GM18517 (cell line): ENCODE measurements at regions not wholly inside any gene's neighbourhood (a gene's known extent, or its start where the extent isn't known, plus 50 kb on each side); places are given as distances from the start of the nearest gene placed in this dataset.
"Not testable (repeated sequence)": the region's sequence is repeated elsewhere in the genome, so short reads cannot be mapped to it uniquely, and the experiment has no call there.

ENCODE experiments used
- ATAC-seq: cut with Tn5 transposase; IDR thresholded peaks from one replicate; pipeline ENCODE4 v1.9.1; 2021; ENCODE audit warnings: mild to moderate bottlenecking, moderate library complexity; ENCODE audit not compliant: unreplicated experiment

DNA sequence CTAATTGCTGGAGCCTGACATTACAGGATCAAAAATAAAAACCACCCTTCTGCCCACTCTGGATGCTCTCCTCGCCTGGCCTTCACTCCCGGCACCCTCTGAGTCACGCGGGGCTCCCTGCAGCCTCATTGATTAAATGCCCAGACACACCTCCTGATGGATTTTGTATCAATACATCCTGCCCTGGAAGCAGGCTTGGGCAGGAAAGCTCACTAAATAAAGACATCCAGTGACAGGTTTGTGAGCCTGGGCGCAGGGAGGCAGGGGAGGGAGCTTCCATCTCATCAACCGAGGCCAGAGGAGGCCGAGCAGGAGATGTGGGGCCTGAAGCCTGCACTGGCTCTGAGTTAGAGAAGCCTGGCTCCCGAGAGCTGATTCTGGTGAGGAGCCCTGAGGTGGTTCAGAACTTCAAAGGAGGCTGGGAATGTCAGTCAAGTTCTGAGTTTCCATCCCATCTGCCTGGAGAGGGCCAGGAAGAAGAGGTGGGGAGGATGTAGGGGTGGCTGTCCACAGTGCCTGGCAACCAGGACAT is 318.6 kb downstream of the ADGRD1 start:
- ATAC-seq = not testable (repeated sequence)

GRCh38 chr12:131273291-131273845 is 319.7 kb downstream of the ADGRD1 start:
- ATAC-seq = no peak

DNA sequence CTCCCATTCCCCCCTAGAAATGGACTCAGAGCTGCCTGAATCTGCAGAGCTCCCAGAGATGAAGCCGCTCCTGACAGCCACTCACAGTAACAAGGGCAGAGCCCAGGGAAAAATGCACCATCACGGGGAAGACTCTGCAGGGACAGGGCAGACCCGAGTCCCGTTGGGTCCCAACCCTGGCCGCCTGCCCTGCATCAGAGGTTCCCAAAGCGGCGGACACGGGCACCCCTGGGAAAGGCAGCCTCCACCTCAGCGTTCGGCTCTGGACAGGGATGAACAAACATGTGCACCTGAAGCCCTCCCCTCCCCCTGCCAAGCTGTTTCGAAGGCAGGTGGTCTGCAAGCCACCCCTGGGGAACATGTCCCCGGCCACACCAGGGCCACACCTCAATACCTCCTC is 320.4 kb downstream of the ADGRD1 start:
- no peak for ATAC-seq

- no peak for ATAC-seq
These were observed 321.2 kb downstream of the ADGRD1 start for GRCh38 chr12:131274906-131275305.

- ATAC-seq = no peak
These were observed 322.1 kb downstream of the ADGRD1 start for GRCh38 chr12:131275824-131276223.

DNA sequence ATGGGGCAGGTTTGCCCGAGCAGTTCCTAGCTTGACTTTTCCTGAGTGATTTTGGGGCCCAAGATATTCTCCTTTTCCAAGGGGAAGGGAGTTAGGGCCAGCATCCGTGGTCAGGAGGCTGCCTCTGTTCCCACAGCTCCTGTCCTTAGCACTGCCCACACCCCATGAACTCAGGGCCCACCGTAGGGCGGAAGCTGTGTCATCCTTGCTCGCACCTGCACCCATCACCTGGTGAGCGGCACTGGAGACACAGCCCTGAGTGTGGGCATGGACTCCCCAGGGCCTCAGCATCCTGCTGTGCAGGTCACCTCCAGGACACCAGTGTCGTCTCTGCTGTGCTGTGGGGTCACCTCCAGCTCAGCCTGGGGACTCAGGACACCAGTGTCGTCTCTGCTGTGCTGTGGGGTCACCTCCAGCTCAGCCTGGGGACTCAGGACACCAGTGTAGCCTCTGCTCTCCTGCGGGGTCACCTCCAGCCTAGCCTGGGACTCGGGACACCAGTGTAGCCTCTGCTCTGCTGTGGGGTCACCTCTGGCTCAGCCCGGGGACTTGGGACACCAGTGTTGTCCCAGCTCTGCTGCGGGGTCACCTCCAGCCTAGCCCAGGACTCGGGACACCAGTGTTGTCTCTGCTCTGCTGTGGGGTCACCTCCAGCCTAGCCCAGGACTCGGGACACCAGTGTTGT is 322.9 kb downstream of the ADGRD1 start:
- no peak for ATAC-seq

- not testable (repeated sequence) for ATAC-seq
These were observed 323.7 kb downstream of the ADGRD1 start for GRCh38 chr12:131277186-131278091.

- ATAC-seq = not testable (repeated sequence)
These were observed 324.9 kb downstream of the ADGRD1 start for GRCh38 chr12:131278451-131279115.

DNA sequence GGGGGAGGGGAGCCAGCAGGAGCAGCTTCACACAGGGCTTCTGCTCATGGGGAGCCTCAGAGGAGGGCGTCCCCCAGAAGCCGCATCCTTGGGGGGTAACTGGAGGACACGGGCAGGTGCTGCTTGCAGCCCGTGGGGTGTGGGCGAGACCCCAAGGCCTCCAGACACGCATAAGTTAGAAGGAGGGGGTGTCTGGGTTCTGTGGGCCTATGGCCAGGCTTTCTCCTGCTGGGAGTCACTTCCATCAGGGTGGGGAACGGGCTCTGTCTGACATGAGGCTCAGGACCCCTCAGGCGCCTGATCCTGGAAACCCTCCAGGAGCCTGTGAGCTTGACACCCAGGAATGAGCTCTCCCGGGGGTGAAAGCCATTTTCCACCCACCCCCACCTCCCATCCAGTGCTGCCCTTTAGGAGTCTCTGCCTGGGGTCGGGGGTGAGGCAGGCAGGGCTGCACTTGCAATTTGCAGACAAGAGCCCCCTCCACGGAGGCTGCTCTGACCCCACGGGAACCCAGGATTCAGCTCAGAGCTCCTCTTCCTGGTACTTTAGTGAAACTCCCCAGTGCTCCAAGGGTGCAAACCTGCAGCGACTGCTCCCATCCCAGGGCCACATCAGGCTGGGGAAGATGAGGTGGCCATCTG is 325.7 kb downstream of the ADGRD1 start:
- no peak for ATAC-seq

GRCh38 chr12:131280426-131280825 is 326.7 kb downstream of the ADGRD1 start:
- no peak for ATAC-seq

GRCh38 chr12:131281016-131281415 is 327.3 kb downstream of the ADGRD1 start:
- no peak for ATAC-seq

GRCh38 chr12:131282292-131283080 is 328.8 kb downstream of the ADGRD1 start:
- no peak for ATAC-seq

DNA sequence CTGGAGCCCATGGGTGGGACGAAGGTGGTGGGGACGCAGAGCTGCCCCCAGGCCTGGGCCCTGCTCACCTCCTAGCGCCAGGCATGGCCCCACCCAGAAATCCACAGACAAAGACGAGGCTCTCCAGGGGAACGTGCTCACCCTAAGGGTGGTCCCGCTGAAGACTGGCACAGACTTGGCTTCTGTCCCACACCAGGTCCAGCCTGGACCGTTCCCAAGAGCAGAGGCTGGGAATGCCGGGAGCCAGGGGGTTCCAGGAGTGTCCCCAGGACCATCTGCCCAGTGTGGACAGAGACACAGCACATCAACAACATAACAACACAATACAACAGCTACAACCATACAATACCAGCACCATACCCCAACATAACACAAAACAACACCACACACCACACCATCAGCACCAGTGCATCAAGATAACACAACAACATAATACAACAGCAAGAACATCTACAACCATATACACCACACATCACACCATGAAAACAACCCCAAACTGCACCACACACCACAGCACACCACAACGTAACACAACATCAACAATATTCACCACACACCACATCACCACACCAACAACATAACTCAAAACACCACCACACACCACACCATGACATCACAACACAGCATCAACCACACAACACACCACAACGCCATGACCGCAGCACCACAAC is 329.6 kb downstream of the ADGRD1 start:
- no peak for ATAC-seq

DNA sequence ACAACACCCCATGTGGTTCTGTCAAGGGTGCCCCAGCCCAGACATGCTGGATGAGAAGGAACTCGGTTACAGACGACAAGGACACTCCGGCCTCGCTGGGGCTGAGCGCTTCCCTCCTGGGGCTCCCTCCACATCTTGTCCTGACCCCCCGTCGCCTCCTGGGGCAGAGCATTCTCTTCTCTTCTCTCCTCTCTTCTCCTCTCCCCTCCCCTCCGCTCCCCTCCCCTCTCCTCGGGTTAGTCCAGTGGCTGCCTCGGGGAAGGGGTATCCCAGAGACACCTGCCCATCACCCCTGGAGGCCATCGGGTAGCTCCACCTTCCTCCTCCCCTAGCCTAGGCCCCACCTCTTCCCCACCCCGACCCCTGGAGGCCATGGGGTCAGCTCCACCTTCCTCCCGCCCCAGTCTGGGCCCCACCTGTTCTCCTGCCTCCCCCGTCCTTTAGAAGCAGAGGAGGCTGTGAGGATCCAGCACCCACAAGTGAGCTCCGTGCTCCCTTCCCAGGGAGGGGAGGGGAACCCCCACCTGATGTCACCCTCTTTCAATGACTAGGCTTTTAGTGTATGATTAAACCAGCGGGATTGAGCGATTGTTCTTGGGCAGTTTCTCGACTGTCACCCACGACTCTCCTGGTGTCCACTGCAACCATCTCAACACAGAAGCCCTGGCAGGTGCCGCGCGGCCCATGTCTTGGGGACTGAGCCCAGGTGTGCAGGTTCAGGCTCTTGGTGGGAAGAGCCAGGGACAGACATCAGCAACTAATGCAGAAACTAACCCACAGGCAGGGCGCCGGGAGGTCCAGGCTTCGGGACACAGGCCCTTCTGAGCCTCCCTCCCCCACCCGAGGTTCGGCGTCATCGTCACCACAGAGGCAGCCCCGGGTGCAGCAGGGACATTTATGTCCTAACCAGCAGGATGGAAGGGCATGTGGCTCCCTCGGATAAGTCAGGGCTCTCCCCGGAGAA is 330.4 kb downstream of the ADGRD1 start:
- ATAC-seq = not testable (repeated sequence)

GRCh38 chr12:131284954-131285904 is 331.5 kb downstream of the ADGRD1 start:
- ATAC-seq = not testable (repeated sequence)

- not testable (repeated sequence) for ATAC-seq
These were observed 332.2 kb downstream of the ADGRD1 start for GRCh38 chr12:131285905-131286295.

DNA sequence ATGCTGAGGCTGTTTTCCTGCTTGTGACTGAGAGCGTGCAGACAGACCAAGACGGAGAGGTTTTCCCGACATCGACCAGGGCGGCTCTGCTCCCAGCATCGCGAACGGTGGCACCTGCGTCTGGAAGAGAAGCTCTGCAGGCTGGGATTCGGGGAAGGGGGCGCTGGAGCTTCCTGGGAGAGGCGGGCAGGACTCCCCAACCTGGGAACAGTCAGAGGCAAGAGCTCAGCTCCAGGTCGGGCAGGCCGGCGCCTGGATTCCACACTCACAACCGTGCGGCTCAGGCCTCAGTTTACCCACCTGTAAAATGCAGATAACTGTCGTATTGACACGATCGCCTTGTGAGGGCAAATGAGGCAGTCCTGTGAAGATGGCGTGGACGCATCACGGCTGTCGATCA is 332.6 kb downstream of the ADGRD1 start:
- not testable (repeated sequence) for ATAC-seq
